HCT116 (cell line): ENCODE measurements at regions not wholly inside any gene's neighbourhood (a gene's known extent, or its start where the extent isn't known, plus 50 kb on each side); places are given as distances from the start of the nearest gene placed in this dataset.

Experiments used
- ATAC-seq: fragments of 200-7000 bp; cut with Tn5 transposase; 2 replicates; pipeline ENCODE4 v1.9.1; 2020; ENCODE audit warnings: mild to moderate bottlenecking, moderate library complexity
- BruUV-seq: library from RNA; stranded (reverse); fragments of 400-500 nt; replicated peaks from 2 replicates; lab custom pipeline; 2021; lab: Mats Ljungman, UMichigan
- CTCF ChIA-PET: fragments of 300-600 bp; sonication (Branson Sonifier 250); formaldehyde crosslinking; loops from one replicate; lab custom pipeline; 2021; ENCODE audit warnings: antibody characterized with exemption; lab: Charles Lee
- POLR2A ChIA-PET: fragments of 300-600, 350-600 bp; sonication (Branson Sonifier 250); formaldehyde crosslinking; loops from one replicate; lab custom pipeline; 2021; ENCODE audit warnings: antibody characterized with exemption; lab: Charles Lee
- RAD21 ChIA-PET, 2 experiments: fragments of 300-600 bp; sonication (Branson Sonifier 250); formaldehyde crosslinking; loops; one replicate each; lab custom pipeline; 2023; ENCODE audit warnings: low total read pairs in 2 of 2; ENCODE audit not compliant: uncharacterized antibody in 2 of 2, unreplicated experiment in 2 of 2, low non-redundant PET in 1 of 2; lab: Charles Lee
- DNase-seq: peaks from one replicate; pipeline ENCODE4 v3.0.0-alpha.2; 2010; ENCODE audit warnings: low read depth, low spot score
- H2AFZ ChIP-seq: fragments of 200-600 bp; shearing (Covaris generic), sonication (generic); 2 replicates; pipeline ENCODE4 v1.6.1; 2017; ENCODE audit warnings: low read depth, mixed run types, mixed read lengths, antibody characterized with exemption, low read length; ENCODE audit not compliant: poor library complexity, severe bottlenecking
- H3K27ac ChIP-seq: 2 replicates; pipeline ENCODE4 v1.5.1; 2012; ENCODE audit warnings: low read depth, low read length
- H3K27me3 ChIP-seq: fragments of 200-600 bp; sonication (generic); 2 replicates; pipeline ENCODE4 v1.6.1; 2016; ENCODE audit warnings: mixed run types, low read length, mixed read lengths; ENCODE audit not compliant: insufficient read depth
- H3K36me3 ChIP-seq, 2 experiments: fragments of 200-500 bp in 1 of 2; fragments of 200-600 bp in 1 of 2; sonication (Bioruptor generic) in 1 of 2; sonication (generic) in 1 of 2; 2 replicates each; pipeline versions ENCODE4 v1.5.1 to v1.6.1; 2014 to 2016; ENCODE audit warnings: low read length in 2 of 2, inconsistent platforms in 1 of 2, mixed read lengths in 1 of 2, mixed run types in 1 of 2; ENCODE audit not compliant: insufficient read depth in 2 of 2, control insufficient read depth in 1 of 2
- H3K4me1 ChIP-seq, 2 experiments: fragments of 200-600 bp in 1 of 2; sonication (generic) in 1 of 2; 2 replicates each; pipeline versions ENCODE4 v1.5.1 to v1.6.1; 2012 to 2017; ENCODE audit warnings: low read length in 2 of 2, inconsistent platforms in 1 of 2, mild to moderate bottlenecking in 1 of 2, mixed read lengths in 1 of 2, mixed run types in 1 of 2, moderate library complexity in 1 of 2; ENCODE audit not compliant: insufficient read depth in 2 of 2, control insufficient read depth in 1 of 2
- H3K4me2 ChIP-seq: fragments of 200-600 bp; sonication (generic); 2 replicates; pipeline ENCODE4 v1.6.1; 2017; ENCODE audit warnings: mixed run types, low read length, mixed read lengths
- H3K4me3 ChIP-seq, 2 experiments: fragments of 200-600 bp in 1 of 2; sonication (generic) in 1 of 2; replicated peaks in 1 of 2; 2 replicates each; pipeline ENCODE4 v1.5.1; 2011 to 2016; ENCODE audit warnings: low read length in 2 of 2, control low read depth in 1 of 2, low read depth in 1 of 2, mild to moderate bottlenecking in 1 of 2, mixed read lengths in 1 of 2, mixed run types in 1 of 2
- H3K79me2 ChIP-seq: fragments of 200-600 bp; sonication (generic); 2 replicates; pipeline ENCODE4 v1.6.1; 2017; ENCODE audit warnings: mild to moderate bottlenecking, mixed run types, low read length, moderate library complexity, mixed read lengths; ENCODE audit not compliant: insufficient read depth
- H3K9ac ChIP-seq: fragments of 200-600 bp; sonication (generic); 2 replicates; pipeline ENCODE4 v1.6.1; 2016; ENCODE audit warnings: low read length, mixed read lengths
- H3K9me2 ChIP-seq: fragments of 200-600 bp; sonication (generic), shearing (Covaris generic); 2 replicates; pipeline ENCODE4 v1.6.1; 2017; ENCODE audit warnings: mixed run types, mild to moderate bottlenecking, moderate library complexity; ENCODE audit not compliant: insufficient read depth
- H3K9me3 ChIP-seq, 2 experiments: fragments of 200-500 bp in 1 of 2; fragments of 200-600 bp in 1 of 2; sonication (Bioruptor generic) in 1 of 2; sonication (generic) in 1 of 2; 2 replicates each; pipeline ENCODE4 v1.6.1; 2014 to 2017; ENCODE audit warnings: low read length in 2 of 2, mixed read lengths in 2 of 2, inconsistent platforms in 1 of 2, low read depth in 1 of 2, mild to moderate bottlenecking in 1 of 2, mixed run types in 1 of 2, moderate library complexity in 1 of 2; ENCODE audit not compliant: control insufficient read depth in 1 of 2, insufficient read depth in 1 of 2
- H4K20me1 ChIP-seq: fragments of 200-600 bp; sonication (generic), shearing (Covaris generic); 2 replicates; pipeline ENCODE4 v1.6.1; 2017; ENCODE audit warnings: mixed run types, mild to moderate bottlenecking, moderate library complexity; ENCODE audit not compliant: insufficient read depth
- CBX3 ChIP-seq: IDR thresholded peaks from 2 replicates; pipeline ENCODE4 v1.6.1; 2012; ENCODE audit warnings: low read depth
- CEBPB ChIP-seq: IDR thresholded peaks from 2 replicates; pipeline ENCODE4 v1.6.1; 2012; ENCODE audit warnings: low read depth
- EZH2phosphoT487 ChIP-seq: fragments of 200-600 bp; IDR thresholded peaks from 2 replicates; pipeline ENCODE4 v1.6.1; 2018; ENCODE audit warnings: antibody characterized with exemption, borderline replicate concordance
- FOSL1 ChIP-seq: IDR thresholded peaks from 2 replicates; pipeline ENCODE4 v1.6.1; 2012; ENCODE audit warnings: low read depth
- JUND ChIP-seq: IDR thresholded peaks from 2 replicates; pipeline ENCODE4 v1.6.1; 2012
- MAX ChIP-seq: IDR thresholded peaks from 2 replicates; pipeline ENCODE4 v1.6.1; 2012
- POLR2A ChIP-seq: IDR thresholded peaks from 2 replicates; pipeline ENCODE4 v1.7.0; 2011; ENCODE audit warnings: borderline replicate concordance; ENCODE audit not compliant: insufficient read depth, insufficient read length; ENCODE audit errors: extremely low read depth
- TCF7L2 ChIP-seq: IDR thresholded peaks from 2 replicates; pipeline ENCODE4 v1.7.0; 2011; ENCODE audit warnings: borderline replicate concordance, inconsistent platforms; ENCODE audit not compliant: insufficient read depth, insufficient read length; ENCODE audit errors: extremely low read depth
- YY1 ChIP-seq: IDR thresholded peaks from 2 replicates; pipeline ENCODE4 v1.6.1; 2011; ENCODE audit warnings: low read length, low read depth, moderate library complexity, mild to moderate bottlenecking; ENCODE audit not compliant: insufficient replicate concordance; ENCODE audit errors: extremely low read depth
- ZBTB33 ChIP-seq: IDR thresholded peaks from 2 replicates; pipeline ENCODE4 v1.6.1; 2011; ENCODE audit warnings: mild to moderate bottlenecking, low read length, moderate library complexity; ENCODE audit not compliant: insufficient replicate concordance; ENCODE audit errors: extremely low read depth
- ZFX ChIP-seq: fragments of 450-650 bp; IDR thresholded peaks from 2 replicates; pipeline ENCODE4 v1.6.1; 2017
- intact Hi-C: fragments of 100-400 bp; cut with micrococcal nuclease; formaldehyde crosslinking; loops from 2 replicates; pipeline ENCODE4 v1.10.0; 2022

- TF ChIP-seq ZBTB33, result no peak
These were observed 609.4 kb upstream of the COX7C start (continued) for GRCh38 chr5:86008293-86008692.

GRCh38 chr5:86008704-86009103 lies 609.0 kb upstream of the COX7C start:
- intact Hi-C loops, result no loop called here
- H3K27ac ChIP-seq, result no peak overlapping the region
- no peaks in the 10 kb centered on the region for H3K9me3 ChIP-seq

GRCh38 chr5:86011937-86012336 lies 605.8 kb upstream of the COX7C start:
- no peaks in the 10 kb centered on the region for H3K27me3 ChIP-seq
- ChIA-PET POLR2A (no interaction called here), RAD21 (no interaction called here), CTCF (no interaction called here)
- no peak overlapping the region for H3K9ac ChIP-seq
- H3K4me1 ChIP-seq, result no peaks in the 10 kb centered on the region; a peak in 1 of 4 replicates
- H3K79me2 ChIP-seq, result no peaks in the 10 kb centered on the region
- no peak overlapping the region for H3K4me3 ChIP-seq
- BruUV-seq, result no TSS peak
- H3K9me3 ChIP-seq, result no peaks in the 10 kb centered on the region
- DNase-seq (no peak), ATAC-seq (no peak)
- no peaks in the 10 kb centered on the region; the same call in 1 of the 2 replicates for H3K9me2 ChIP-seq
- H3K4me2 ChIP-seq, result no peak overlapping the region
- no peaks in the 10 kb centered on the region for H4K20me1 ChIP-seq
- intact Hi-C loops, result no loop called here
- H3K27ac ChIP-seq, result no peak overlapping the region
- H2AFZ ChIP-seq, result no peak overlapping the region
- H3K36me3 ChIP-seq, result no peaks in the 10 kb centered on the region
- TF ChIP-seq TCF7L2, result no peak
- no peak for TF ChIP-seq MAX
- TF ChIP-seq ZBTB33, result no peak
- TF ChIP-seq JUND, result no peak
- TF ChIP-seq YY1, result no peak
- no peak for TF ChIP-seq CBX3
- TF ChIP-seq ZFX, result no peak
- TF ChIP-seq POLR2A, result no peak
- TF ChIP-seq CEBPB, result no peak
- no peak for TF ChIP-seq FOSL1
- TF ChIP-seq EZH2phosphoT487, result no peak

More at GRCh38 chr5:86008704-86009103, 609.0 kb upstream of the COX7C start:
- H3K36me3 ChIP-seq, result no peaks in the 10 kb centered on the region
- TF ChIP-seq POLR2A (no peak), EZH2phosphoT487 (no peak)
- RAD21 ChIA-PET, result no interaction called here
- H4K20me1 ChIP-seq, result no peaks in the 10 kb centered on the region
- no TSS peak for BruUV-seq
- no peak overlapping the region for H3K4me3 ChIP-seq
- POLR2A ChIA-PET, result no interaction called here
- H3K9me2 ChIP-seq, result no peaks in the 10 kb centered on the region; the same call in 1 of the 2 replicates
- CTCF ChIA-PET, result no interaction called here
- no peaks in the 10 kb centered on the region; a peak in 1 of 4 replicates for H3K4me1 ChIP-seq
- no peaks in the 10 kb centered on the region for H3K79me2 ChIP-seq
- no peak overlapping the region for H3K4me2 ChIP-seq
- H3K27me3 ChIP-seq, result no peaks in the 10 kb centered on the region
- DNase-seq, result no peak
- no peak overlapping the region for H2AFZ ChIP-seq
- no peak for ATAC-seq
- H3K9ac ChIP-seq, result no peak overlapping the region
